Stomach (tissue), 4 donors: ENCODE measurements at regions not wholly inside any gene's neighbourhood (a gene's known extent, or its start where the extent isn't known, plus 50 kb on each side); places are given as distances from the start of the nearest gene placed in this dataset.

Experiments
- CTCF ChIP-seq, 7 experiments: fragments of 450-650 bp in 4 of 7; fragments of 200-600 bp in 3 of 7; sonication (generic) in 3 of 7; IDR thresholded peaks; one replicate each; pipeline ENCODE4 v1.5.1; 2016 to 2019; ENCODE audit warnings: antibody characterized with exemption in 7 of 7, control low read depth in 2 of 7, mild to moderate bottlenecking in 1 of 7
- POLR2A ChIP-seq, 4 donors: fragments of 450-650 bp; IDR thresholded peaks; one replicate each; pipeline ENCODE4 v1.6.1; 2016; ENCODE audit warnings: antibody characterized with exemption in 4 of 4, control low read depth in 2 of 4, mild to moderate bottlenecking in 1 of 4, moderate library complexity in 1 of 4
- POLR2AphosphoS5 ChIP-seq, 3 donors: sonication (generic); formaldehyde crosslinking; IDR thresholded peaks; one replicate each; pipeline ENCODE4 v1.6.1; 2016; ENCODE audit warnings: antibody characterized with exemption in 3 of 3

- TF ChIP-seq CTCF (IDR thresholded peaks at IDR 0.05), result no peak
- no peak for TF ChIP-seq POLR2A (IDR thresholded peaks at IDR 0.05)
- no peak for TF ChIP-seq POLR2AphosphoS5 (IDR thresholded peaks at IDR 0.05)
Measured at GRCh38 chr3:82736696-82737277, 975.3 kb upstream of the GBE1 start.
